HG03457 (cell line): ENCODE measurements at regions not wholly inside any gene's neighbourhood (a gene's known extent, or its start where the extent isn't known, plus 50 kb on each side); places are given as distances from the start of the nearest gene placed in this dataset.
"Not testable (repeated sequence)": the region's sequence is repeated elsewhere in the genome, so short reads cannot be mapped to it uniquely, and the experiment has no call there.

Experiments
- ATAC-seq: cut with Tn5 transposase; IDR thresholded peaks from one replicate; pipeline ENCODE4 v1.9.1; 2021; ENCODE audit warnings: moderate number of reproducible peaks; ENCODE audit not compliant: unreplicated experiment

GRCh38 chr21:13935396-13936032 is 275.2 kb downstream of the LIPI start:
- not testable (repeated sequence) for ATAC-seq

GRCh38 chr21:13934887-13935342 is 275.8 kb downstream of the LIPI start:
- ATAC-seq = not testable (repeated sequence)

- ATAC-seq = not testable (repeated sequence)
Observed at GRCh38 chr21:13923175-13923574, 287.6 kb downstream of the LIPI start.

- ATAC-seq = not testable (repeated sequence)
Observed at GRCh38 chr21:13921455-13921854, 289.3 kb downstream of the LIPI start.

GRCh38 chr21:13907385-13907784 is 297.8 kb downstream of the POTED start:
- ATAC-seq = not testable (repeated sequence)

- ATAC-seq = not testable (repeated sequence)
Observed at GRCh38 chr21:13896596-13897247, 287.1 kb downstream of the POTED start.

GRCh38 chr21:13893617-13894016 is 284.0 kb downstream of the POTED start:
- not testable (repeated sequence) for ATAC-seq

- not testable (repeated sequence) for ATAC-seq
Observed at GRCh38 chr21:13893025-13893424, 283.4 kb downstream of the POTED start.

- ATAC-seq = not testable (repeated sequence)
Observed at GRCh38 chr21:13892146-13892751, 282.7 kb downstream of the POTED start.

GRCh38 chr21:13889176-13889575 is 279.6 kb downstream of the POTED start:
- ATAC-seq = not testable (repeated sequence)

GRCh38 chr21:13883641-13884395 is 274.2 kb downstream of the POTED start:
- not testable (repeated sequence) for ATAC-seq

GRCh38 chr21:13877503-13877902 is 267.9 kb downstream of the POTED start:
- ATAC-seq = not testable (repeated sequence)

GRCh38 chr21:13876999-13877398 is 267.4 kb downstream of the POTED start:
- not testable (repeated sequence) for ATAC-seq

GRCh38 chr21:13874001-13874400 is 264.4 kb downstream of the POTED start:
- not testable (repeated sequence) for ATAC-seq

- ATAC-seq = no peak
Observed at GRCh38 chr21:13854638-13855037, 245.1 kb downstream of the POTED start.

- ATAC-seq = not testable (repeated sequence)
Observed at GRCh38 chr21:13850808-13851207, 241.2 kb downstream of the POTED start.

- not testable (repeated sequence) for ATAC-seq
Observed at GRCh38 chr21:13849489-13849888, 239.9 kb downstream of the POTED start.

GRCh38 chr21:13846718-13847117 is 237.1 kb downstream of the POTED start:
- not testable (repeated sequence) for ATAC-seq

- not testable (repeated sequence) for ATAC-seq
Observed at GRCh38 chr21:13844574-13844973, 235.0 kb downstream of the POTED start.

GRCh38 chr21:13843081-13843480 is 233.5 kb downstream of the POTED start:
- not testable (repeated sequence) for ATAC-seq

GRCh38 chr21:13827666-13828065 is 218.1 kb downstream of the POTED start:
- ATAC-seq = not testable (repeated sequence)
